ENCODE measurements at regions not wholly inside any gene's neighbourhood (a gene's known extent, or its start where the extent isn't known, plus 50 kb on each side); places are given as distances from the start of the nearest gene placed in this dataset.

GRCh38 chr7:145539910-145540309, 576.7 kb upstream of the CNTNAP2 start:
- Histone ChIP-seq H3K36me3 (no peaks in the 10 kb centered on the region), H3K4me3 (no peak overlapping the region), H3K9me3 (no peaks in the 10 kb centered on the region), H3K4me1 (no peaks in the 10 kb centered on the region), H3K27me3 (no peaks in the 10 kb centered on the region), H3K27ac (no peak overlapping the region)
- intact Hi-C loops (cut with DNase I): no loop called here
- ATAC-seq (no peak), DNase-seq (no peak)
- TF ChIP-seq CTCF (IDR thresholded peaks at IDR 0.05) (no peak), POLR2A (IDR thresholded peaks at IDR 0.05) (no peak)
- 24% methylated on average over 2 of the region's 2 CpGs for WGBS (ENCODE audit: insufficient coverage, low coverage, low lambda C conversion rate, missing lambda C conversion rate)

GRCh38 chr7:145534301-145534700, 582.3 kb upstream of the CNTNAP2 start:
- ATAC-seq (no peak), DNase-seq (no peak)
- TF ChIP-seq CTCF (IDR thresholded peaks at IDR 0.05) (no peak), POLR2A (IDR thresholded peaks at IDR 0.05) (no peak)
- Histone ChIP-seq H3K36me3 (no peaks in the 10 kb centered on the region), H3K4me3 (no peak overlapping the region), H3K4me1 (no peaks in the 10 kb centered on the region), H3K27me3 (no peaks in the 10 kb centered on the region), H3K9me3 (no peaks in the 10 kb centered on the region), H3K27ac (no peak overlapping the region)
- intact Hi-C loops (cut with DNase I): no loop called here
- WGBS (ENCODE audit: insufficient coverage, low coverage, low lambda C conversion rate, missing lambda C conversion rate): 71% methylated on average over 1 of the region's 1 CpG

GRCh38 chr7:145520284-145520683, 596.3 kb upstream of the CNTNAP2 start:
- Histone ChIP-seq H3K4me3 (no peak overlapping the region), H3K36me3 (no peaks in the 10 kb centered on the region), H3K9me3 (no peaks in the 10 kb centered on the region), H3K27ac (no peak overlapping the region), H3K27me3 (no peaks in the 10 kb centered on the region), H3K4me1 (no peaks in the 10 kb centered on the region)
- TF ChIP-seq CTCF (IDR thresholded peaks at IDR 0.05) (no peak), POLR2A (IDR thresholded peaks at IDR 0.05) (no peak)
- ATAC-seq: no peak
- no peak for DNase-seq
- 43% methylated on average over 3 of the region's 3 CpGs for WGBS (ENCODE audit: insufficient coverage, low coverage, low lambda C conversion rate, missing lambda C conversion rate)
- intact Hi-C loops (cut with DNase I): no loop called here

GRCh38 chr7:145511004-145511403, 605.6 kb upstream of the CNTNAP2 start:
- DNase-seq: no peak
- 52% methylated on average over 2 of the region's 2 CpGs for WGBS (ENCODE audit: insufficient coverage, low coverage, low lambda C conversion rate, missing lambda C conversion rate)
- no peak overlapping the region for H3K4me3 ChIP-seq
- H3K4me1 ChIP-seq: no peaks in the 10 kb centered on the region
- TF ChIP-seq POLR2A (IDR thresholded peaks at IDR 0.05): no peak
- TF ChIP-seq CTCF (IDR thresholded peaks at IDR 0.05): no peak
- no peaks in the 10 kb centered on the region for H3K27me3 ChIP-seq
- H3K27ac ChIP-seq: no peak overlapping the region
- ATAC-seq: no peak
- intact Hi-C loops (cut with DNase I): no loop called here
- no peaks in the 10 kb centered on the region for H3K9me3 ChIP-seq
- no peaks in the 10 kb centered on the region for H3K36me3 ChIP-seq

DNA sequence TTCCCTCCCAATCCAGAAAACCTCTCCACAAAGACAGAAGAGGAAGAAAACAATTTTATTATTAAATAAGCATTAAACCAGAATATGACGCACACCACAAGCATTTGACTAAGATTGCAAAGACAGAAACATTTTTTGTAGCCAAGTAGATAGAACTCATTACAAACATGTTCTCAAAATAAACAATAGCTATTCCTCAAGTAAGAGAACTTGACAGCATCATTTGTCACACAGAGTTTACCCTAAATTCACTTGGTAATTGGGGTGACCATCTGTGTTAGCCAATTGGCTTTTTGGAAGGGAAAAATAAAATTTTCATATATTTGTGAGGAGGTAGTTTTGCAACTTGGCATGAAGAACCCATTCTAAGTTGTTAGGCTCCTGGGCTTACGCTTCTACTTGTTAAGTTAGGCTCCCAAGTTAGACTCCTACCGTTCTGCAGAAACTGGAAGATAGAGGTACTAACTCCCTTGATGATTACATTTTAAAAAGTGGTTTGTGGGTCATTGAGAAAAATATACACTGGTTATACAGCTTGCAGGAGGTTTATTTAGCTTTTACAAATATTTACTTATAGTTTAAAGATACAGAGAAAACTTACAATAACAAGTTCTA, 618.6 kb upstream of the CNTNAP2 start:
- 69% methylated on average over 3 of the region's 3 CpGs for WGBS (ENCODE audit: insufficient coverage, low coverage, low lambda C conversion rate, missing lambda C conversion rate)
- H3K4me1 ChIP-seq: no peaks in the 10 kb centered on the region
- no peaks in the 10 kb centered on the region for H3K9me3 ChIP-seq
- H3K4me3 ChIP-seq: no peak overlapping the region
- H3K36me3 ChIP-seq: no peaks in the 10 kb centered on the region
- intact Hi-C loops (cut with DNase I): no loop called here
- no peaks in the 10 kb centered on the region for H3K27me3 ChIP-seq
- TF ChIP-seq CTCF (IDR thresholded peaks at IDR 0.05) (no peak), POLR2A (IDR thresholded peaks at IDR 0.05) (no peak)
- no peak for DNase-seq
- no peak overlapping the region for H3K27ac ChIP-seq
- ATAC-seq: no peak

All from right lobe of liver (tissue), 6 donors.